B cell (primary cell): ENCODE measurements at regions not wholly inside any gene's neighbourhood (a gene's known extent, or its start where the extent isn't known, plus 50 kb on each side); places are given as distances from the start of the nearest gene placed in this dataset.

Source experiments
- ATAC-seq: fragments of 200-7000 bp; cut with Tn5 transposase; one replicate; pipeline ENCODE4 v1.10.0; 2021; ENCODE audit warnings: low read depth, mild to moderate bottlenecking, moderate number of reproducible peaks, moderate library complexity
- CTCF ChIA-PET: fragments of 350-600 bp; sonication (Branson Sonifier 250); formaldehyde crosslinking; loops from one replicate; lab custom pipeline; 2021; ENCODE audit warnings: antibody characterized with exemption, inconsistent platforms; lab: Charles Lee
- POLR2A ChIA-PET: fragments of 350-600 bp; sonication (Branson Sonifier 250); formaldehyde crosslinking; loops from one replicate; lab custom pipeline; 2021; ENCODE audit warnings: antibody characterized with exemption; lab: Charles Lee
- DNase-seq: peaks from one replicate; pipeline ENCODE4 v3.0.0; 2013
- H2AFZ ChIP-seq: 2 replicates; pipeline ENCODE4 v1.6.1; 2012; ENCODE audit warnings: mild to moderate bottlenecking, low read depth, low read length; ENCODE audit not compliant: insufficient read depth, poor library complexity, severe bottlenecking
- H3K27ac ChIP-seq, 2 donors: 1 replicate in 1 of 2; 2 replicates in 1 of 2; pipeline ENCODE4 v1.5.1; 2012 to 2013; ENCODE audit warnings: low read length in 2 of 2, mild to moderate bottlenecking in 2 of 2, moderate library complexity in 1 of 2
- H3K27me3 ChIP-seq, 4 experiments: fragments of 200-600 bp in 1 of 4; sonication (generic) in 1 of 4; replicated peaks in 1 of 4; 1 replicate in 2 of 4; 2 replicates in 2 of 4; pipeline versions ENCODE4 v1.6.1 to v1.7.0; 2013 to 2016; ENCODE audit warnings: low read length in 3 of 4, mild to moderate bottlenecking in 2 of 4, mixed read lengths in 1 of 4, moderate library complexity in 1 of 4; ENCODE audit not compliant: insufficient read depth in 4 of 4, control insufficient read depth in 3 of 4; ENCODE audit errors: control extremely low read depth in 1 of 4
- H3K36me3 ChIP-seq, 2 experiments: replicated peaks in 1 of 2; 1 replicate in 1 of 2; 2 replicates in 1 of 2; pipeline versions ENCODE4 v1.6.1 to v1.7.1; 2013; ENCODE audit warnings: low read length in 1 of 2; ENCODE audit not compliant: insufficient read depth in 2 of 2, control insufficient read depth in 1 of 2; ENCODE audit errors: control extremely low read depth in 1 of 2, extremely low read depth in 1 of 2
- H3K4me1 ChIP-seq, 2 donors: fragments of 200-600 bp in 1 of 2; sonication (generic) in 1 of 2; 1 replicate in 1 of 2; 2 replicates in 1 of 2; pipeline versions ENCODE4 v1.5.1 to v1.6.1; 2013 to 2017; ENCODE audit warnings: low read length in 2 of 2; ENCODE audit not compliant: control insufficient read depth in 2 of 2, insufficient read depth in 2 of 2
- H3K4me2 ChIP-seq: replicated peaks from 2 replicates; pipeline ENCODE3; 2012; ENCODE audit warnings: mild to moderate bottlenecking, low read depth, low read length; ENCODE audit not compliant: poor library complexity, severe bottlenecking
- H3K4me3 ChIP-seq, 5 experiments: fragments of 200-600 bp in 1 of 5; sonication (generic) in 1 of 5; 1 replicate in 3 of 5; 2 replicates in 2 of 5; pipeline versions ENCODE4 v1.5.1 to v1.7.0; 2011 to 2016; ENCODE audit warnings: low read length in 4 of 5, mild to moderate bottlenecking in 4 of 5, low read depth in 2 of 5, control low read depth in 1 of 5, moderate library complexity in 1 of 5; ENCODE audit not compliant: insufficient read depth in 1 of 5; ENCODE audit errors: control extremely low read depth in 1 of 5, extremely low read depth in 1 of 5
- H3K79me2 ChIP-seq: fragments of 200-600 bp; sonication (generic); one replicate; pipeline ENCODE4 v1.6.0; 2016; ENCODE audit warnings: low read length; ENCODE audit not compliant: control insufficient read depth, insufficient read depth
- H3K9ac ChIP-seq: fragments of 200-600 bp; sonication (generic); 2 replicates; pipeline ENCODE4 v1.6.1; 2017; ENCODE audit warnings: mild to moderate bottlenecking, low read length, moderate library complexity
- H3K9me3 ChIP-seq, 3 donors: one replicate each; pipeline versions ENCODE4 v1.6.1 to v1.7.1; 2013; ENCODE audit warnings: low read length in 2 of 3; ENCODE audit not compliant: control insufficient read depth in 2 of 3, insufficient read depth in 1 of 3; ENCODE audit errors: control extremely low read depth in 1 of 3
- H4K20me1 ChIP-seq: 2 replicates; pipeline ENCODE4 v1.6.0; 2012; ENCODE audit warnings: mild to moderate bottlenecking, low read length; ENCODE audit not compliant: insufficient read depth, control insufficient read depth, poor library complexity, severe bottlenecking
- H3K27ac Mint-ChIP-seq: one replicate; pipeline ENCODE4 v1.8.0; 2021; ENCODE audit warnings: mixed read lengths
- H3K27me3 Mint-ChIP-seq: one replicate; pipeline ENCODE4 v1.8.0; 2021; ENCODE audit warnings: mixed read lengths
- H3K4me1 Mint-ChIP-seq: one replicate; pipeline ENCODE4 v1.8.0; 2021; ENCODE audit warnings: mixed read lengths
- H3K4me3 Mint-ChIP-seq: one replicate; pipeline ENCODE4 v1.8.0; 2021; ENCODE audit warnings: mixed read lengths
- H3K9me3 Mint-ChIP-seq: one replicate; pipeline ENCODE4 v1.8.0; 2022; ENCODE audit warnings: mixed read lengths; ENCODE audit not compliant: insufficient read depth
- EZH2 ChIP-seq: IDR thresholded peaks from 2 replicates; pipeline ENCODE4 v1.6.1; 2012; ENCODE audit warnings: borderline replicate concordance, low read depth, mild to moderate bottlenecking, moderate library complexity, low read length; ENCODE audit not compliant: insufficient read depth, poor library complexity, severe bottlenecking
- WGBS: methylation state at CpG from one replicate; pipeline ENCODE4 v1.1.5; 2013; ENCODE audit warnings: missing lambda C conversion rate; ENCODE audit not compliant: insufficient coverage; 5-methylcytosine and 5-hydroxymethylcytosine counted together
- intact Hi-C: fragments of 100-400 bp; cut with micrococcal nuclease; formaldehyde crosslinking; loops from one replicate; pipeline ENCODE4 v1.10.0; 2022
- TF ChIP-seq, protein P1 (sequence below): fragments of 200-600 bp; IDR thresholded peaks from one replicate; pipeline ENCODE4 v1.8.0; 2022; ENCODE audit warnings: antibody characterized with exemption, mild to moderate bottlenecking

DNA sequence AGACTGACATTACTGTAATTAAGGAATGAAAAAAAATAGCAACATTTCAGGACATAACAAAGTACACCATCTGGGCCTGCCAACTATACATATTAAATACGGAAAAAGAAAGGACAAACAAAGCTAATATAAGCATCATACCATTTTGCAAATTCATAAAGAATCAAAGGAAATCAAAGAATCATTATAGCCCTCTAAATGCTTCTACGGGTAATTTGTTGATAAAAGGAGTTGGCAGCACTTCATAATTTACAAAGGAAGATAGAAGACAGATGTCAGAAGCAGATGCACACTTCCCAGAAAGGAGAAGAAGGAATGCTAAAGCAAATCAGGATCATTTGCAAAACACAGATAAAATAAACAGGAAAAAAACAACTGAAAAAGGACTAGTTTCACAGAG is 1757.3 kb downstream of the PCDH7 start:
- H2AFZ ChIP-seq = no peak overlapping the region
- Mint-ChIP-seq H3K4me3 (no peak overlapping the region), H3K27ac (no peak overlapping the region), H3K27me3 (no peaks in the 10 kb centered on the region), H3K9me3 (no peaks in the 10 kb centered on the region), H3K4me1 (no peaks in the 10 kb centered on the region)
- POLR2A ChIA-PET = no interaction called here
- H3K36me3 ChIP-seq = no peaks in the 10 kb centered on the region
- intact Hi-C loops = no loop called here
- ATAC-seq (no peak), DNase-seq (no peak)
- no peak overlapping the region for H3K4me2 ChIP-seq
- WGBS = no CpG with 5 or more reads among the region's 2 CpGs
- no peak overlapping the region for H3K9ac ChIP-seq
- no peak overlapping the region for H3K27ac ChIP-seq
- H4K20me1 ChIP-seq = no peaks in the 10 kb centered on the region
- no peaks in the 10 kb centered on the region for H3K79me2 ChIP-seq
- CTCF ChIA-PET = no interaction called here
- no peaks in the 10 kb centered on the region for H3K9me3 ChIP-seq
- no peak for TF ChIP-seq EZH2
- TF ChIP-seq, protein P1, sequence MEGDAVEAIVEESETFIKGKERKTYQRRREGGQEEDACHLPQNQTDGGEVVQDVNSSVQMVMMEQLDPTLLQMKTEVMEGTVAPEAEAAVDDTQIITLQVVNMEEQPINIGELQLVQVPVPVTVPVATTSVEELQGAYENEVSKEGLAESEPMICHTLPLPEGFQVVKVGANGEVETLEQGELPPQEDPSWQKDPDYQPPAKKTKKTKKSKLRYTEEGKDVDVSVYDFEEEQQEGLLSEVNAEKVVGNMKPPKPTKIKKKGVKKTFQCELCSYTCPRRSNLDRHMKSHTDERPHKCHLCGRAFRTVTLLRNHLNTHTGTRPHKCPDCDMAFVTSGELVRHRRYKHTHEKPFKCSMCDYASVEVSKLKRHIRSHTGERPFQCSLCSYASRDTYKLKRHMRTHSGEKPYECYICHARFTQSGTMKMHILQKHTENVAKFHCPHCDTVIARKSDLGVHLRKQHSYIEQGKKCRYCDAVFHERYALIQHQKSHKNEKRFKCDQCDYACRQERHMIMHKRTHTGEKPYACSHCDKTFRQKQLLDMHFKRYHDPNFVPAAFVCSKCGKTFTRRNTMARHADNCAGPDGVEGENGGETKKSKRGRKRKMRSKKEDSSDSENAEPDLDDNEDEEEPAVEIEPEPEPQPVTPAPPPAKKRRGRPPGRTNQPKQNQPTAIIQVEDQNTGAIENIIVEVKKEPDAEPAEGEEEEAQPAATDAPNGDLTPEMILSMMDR = no peak
- no peak overlapping the region for H3K4me3 ChIP-seq
- H3K4me1 ChIP-seq = no peaks in the 10 kb centered on the region
- no peaks in the 10 kb centered on the region for H3K27me3 ChIP-seq

DNA sequence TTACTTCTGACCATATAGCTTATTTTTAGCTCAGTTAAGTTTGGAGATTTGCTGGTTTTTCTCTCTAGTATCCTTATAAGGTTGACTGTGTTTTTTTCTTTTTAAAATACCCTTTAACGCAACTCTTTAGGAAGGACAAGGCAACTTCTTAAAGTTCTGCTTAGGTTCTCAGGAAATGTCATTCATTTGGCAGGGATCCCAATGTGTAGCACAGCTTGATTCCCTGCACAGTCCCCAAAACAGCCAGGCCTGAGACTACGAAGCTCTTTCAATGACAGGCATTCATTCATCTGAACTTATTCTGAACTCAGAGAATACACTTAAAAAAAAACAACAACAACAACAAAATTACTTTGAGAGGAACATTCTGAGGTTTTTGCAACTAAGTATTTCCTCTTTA is 1765.8 kb downstream of the PCDH7 start:
- H4K20me1 ChIP-seq = no peaks in the 10 kb centered on the region
- no peaks in the 10 kb centered on the region for H3K9me3 ChIP-seq
- no CpG with 5 or more reads among the region's 2 CpGs for WGBS
- ATAC-seq (no peak), DNase-seq (no peak)
- no peaks in the 10 kb centered on the region for H3K27me3 ChIP-seq
- no peaks in the 10 kb centered on the region for H3K79me2 ChIP-seq
- intact Hi-C loops = no loop called here
- Mint-ChIP-seq H3K9me3 (peaks cover 5% of the 10 kb centered on the region), H3K27ac (no peak overlapping the region), H3K27me3 (no peaks in the 10 kb centered on the region), H3K4me1 (no peaks in the 10 kb centered on the region), H3K4me3 (no peak overlapping the region)
- no peaks in the 10 kb centered on the region for H3K36me3 ChIP-seq
- POLR2A ChIA-PET = no interaction called here
- no peak overlapping the region for H3K9ac ChIP-seq
- CTCF ChIA-PET = no interaction called here
- H2AFZ ChIP-seq = no peak overlapping the region
- no peaks in the 10 kb centered on the region for H3K4me1 ChIP-seq
- H3K4me2 ChIP-seq = no peak overlapping the region
- TF ChIP-seq, protein P1 = no peak
- TF ChIP-seq EZH2 = no peak
- no peak overlapping the region for H3K27ac ChIP-seq
- no peak overlapping the region for H3K4me3 ChIP-seq
